GM12878 (cell line): ENCODE measurements at regions not wholly inside any gene's neighbourhood (a gene's known extent, or its start where the extent isn't known, plus 50 kb on each side); places are given as distances from the start of the nearest gene placed in this dataset.

Source experiments
- ATAC-seq: fragments of 200-7000 bp; cut with Tn5 transposase; 3 replicates; pipeline ENCODE4 v1.9.1; 2020; ENCODE audit warnings: mild to moderate bottlenecking, moderate library complexity
- BruUV-seq: library from RNA; stranded (reverse); fragments of 400-500 nt; replicated peaks from 2 replicates; lab custom pipeline; 2021; lab: Mats Ljungman, UMichigan
- CTCF ChIA-PET: fragments of 300-600 bp; sonication (Branson Sonifier 250); formaldehyde crosslinking; extraction: SDS; loops from one replicate; lab custom pipeline; 2021; ENCODE audit warnings: inconsistent platforms; lab: Yijun Ruan, JAX
- POLR2A ChIA-PET: fragments of 350-600 bp; formaldehyde crosslinking; extraction: SDS; loops from one replicate; lab custom pipeline; 2021; ENCODE audit warnings: inconsistent platforms; lab: Charles Lee
- RAD21 ChIA-PET: fragments of 300-600 bp; sonication (Branson Sonifier 250); formaldehyde crosslinking; loops from one replicate; lab custom pipeline; 2023; ENCODE audit warnings: antibody characterized with exemption; ENCODE audit not compliant: unreplicated experiment; lab: Charles Lee
- SMC1A ChIA-PET: fragments of 300-600 bp; sonication (Branson Sonifier 250); formaldehyde crosslinking; loops from one replicate; lab custom pipeline; 2023; ENCODE audit not compliant: unreplicated experiment, uncharacterized antibody; lab: Charles Lee
- DNase-seq: peaks from one replicate; pipeline ENCODE4 v3.0.0-alpha.2; 2011; ENCODE audit warnings: low read depth, low spot score
- FAIRE-seq: peaks from 3 replicates; lab custom pipeline; 2011; peaks lifted over from hg19 to GRCh38; lab: Jason Lieb, UNC
- H2AFZ ChIP-seq: 2 replicates; pipeline ENCODE4 v1.6.0; 2011; ENCODE audit warnings: low read depth, low read length, control low read depth; ENCODE audit not compliant: control insufficient read depth
- H3K27ac ChIP-seq: 2 replicates; pipeline ENCODE4 v1.5.1; 2011; ENCODE audit warnings: control low read depth; ENCODE audit not compliant: control insufficient read depth, insufficient read depth
- H3K27me3 ChIP-seq, 2 experiments: replicated peaks in 1 of 2; 2 replicates each; pipeline versions ENCODE4 v1.6.0 to v1.6.1; 2011; ENCODE audit warnings: low read length in 1 of 2; ENCODE audit not compliant: control insufficient read depth in 2 of 2, insufficient read depth in 2 of 2
- H3K36me3 ChIP-seq, 2 experiments: 2 replicates each; pipeline ENCODE4 v1.5.1; 2011; ENCODE audit warnings: low read length in 1 of 2; ENCODE audit not compliant: control insufficient read depth in 2 of 2, insufficient read depth in 2 of 2
- H3K4me1 ChIP-seq: 2 replicates; pipeline ENCODE4 v1.6.1; 2011; ENCODE audit warnings: mild to moderate bottlenecking, low read length, moderate library complexity, mixed read lengths; ENCODE audit not compliant: control insufficient read depth, insufficient read depth
- H3K4me2 ChIP-seq: 2 replicates; pipeline ENCODE4 v1.6.0; 2011; ENCODE audit warnings: control low read depth; ENCODE audit not compliant: control insufficient read depth, insufficient read depth
- H3K4me3 ChIP-seq: fragments of 200-600 bp; sonication (generic); 2 replicates; pipeline ENCODE4 v1.5.1; 2016
- H3K79me2 ChIP-seq: 2 replicates; pipeline ENCODE4 v1.6.0; 2011; ENCODE audit warnings: low read length; ENCODE audit not compliant: control insufficient read depth, insufficient read depth
- H3K9ac ChIP-seq: 2 replicates; pipeline ENCODE4 v1.8.0; 2011; ENCODE audit warnings: low read length, control low read depth, mixed read lengths; ENCODE audit not compliant: control insufficient read depth, insufficient read depth
- H3K9me3 ChIP-seq: replicated peaks from 3 replicates; pipeline ENCODE4 v1.5.1; 2011; ENCODE audit warnings: mild to moderate bottlenecking, low read length; ENCODE audit not compliant: control insufficient read depth, insufficient read depth
- H4K20me1 ChIP-seq: 2 replicates; pipeline ENCODE4 v1.6.0; 2011; ENCODE audit not compliant: control insufficient read depth, insufficient read depth
- ATF3 ChIP-seq: IDR thresholded peaks from 2 replicates; pipeline ENCODE4 v1.6.1; 2011; ENCODE audit warnings: low read depth, mild to moderate bottlenecking, low read length, moderate library complexity, borderline replicate concordance; ENCODE audit errors: extremely low read depth
- CREM ChIP-seq: IDR thresholded peaks from 2 replicates; pipeline ENCODE4 v1.6.1; 2014; ENCODE audit warnings: antibody characterized with exemption, low read depth
- EP300 ChIP-seq, 2 experiments: fragments of 150-350 bp in 1 of 2; IDR thresholded peaks; 2 replicates each; pipeline ENCODE4 v1.6.1; 2011 to 2012; ENCODE audit warnings: low read depth in 2 of 2, low read length in 2 of 2, borderline replicate concordance in 1 of 2, improper control_type of control experiment in 1 of 2, inconsistent platforms in 1 of 2; ENCODE audit not compliant: control insufficient read depth in 1 of 2
- FOXK2 ChIP-seq: fragments of 450-650 bp; IDR thresholded peaks from 2 replicates; pipeline ENCODE4 v1.6.1; 2017; ENCODE audit warnings: mild to moderate bottlenecking, moderate library complexity
- HDGF ChIP-seq: fragments of 450-650 bp; IDR thresholded peaks from 2 replicates; pipeline ENCODE4 v1.6.1; 2016; ENCODE audit warnings: antibody characterized with exemption
- MXI1 ChIP-seq: fragments of 150-350 bp; IDR thresholded peaks from 2 replicates; pipeline ENCODE4 v1.6.1; 2011; ENCODE audit warnings: low read depth, mild to moderate bottlenecking, inconsistent platforms, low read length, improper control_type of control experiment
- TCF12 ChIP-seq: IDR thresholded peaks from 2 replicates; pipeline ENCODE4 v1.6.1; 2011; ENCODE audit warnings: low read depth, mild to moderate bottlenecking, low read length
- ZBED1 ChIP-seq: IDR thresholded peaks from 2 replicates; pipeline ENCODE4 v1.6.1; 2016; ENCODE audit warnings: borderline replicate concordance
- ZBTB4 ChIP-seq: fragments of 450-650 bp; formaldehyde crosslinking; IDR thresholded peaks from 2 replicates; pipeline ENCODE4 v1.4.0; 2022; ENCODE audit warnings: mild to moderate bottlenecking, moderate library complexity
- ZNF274 ChIP-seq: IDR thresholded peaks from one replicate; pipeline ENCODE4 v1.8.0; 2011; ENCODE audit not compliant: insufficient read length, insufficient read depth
- WGBS: methylation state at CpG from one replicate; pipeline ENCODE4 v1.1.6; 2016; ENCODE audit warnings: low lambda C conversion rate; ENCODE audit not compliant: insufficient replicate concordance, insufficient coverage; ENCODE audit errors: missing lambda C conversion rate; 5-methylcytosine and 5-hydroxymethylcytosine counted together
- in situ Hi-C: fragments of 300-500 bp; cut with MboI; formaldehyde crosslinking; loops from 9 replicates; pipeline ENCODE4 v1.14.3; 2018; ENCODE audit warnings: mixed read lengths
- intact Hi-C: fragments of 100-400 bp; cut with micrococcal nuclease; formaldehyde crosslinking; loops from one replicate; pipeline ENCODE4 v1.14.2; 2022; ENCODE audit not compliant: unreplicated experiment

- Histone ChIP-seq H2AFZ (no peak overlapping the region), H3K27ac (no peak overlapping the region), H3K9ac (no peak overlapping the region), H3K79me2 (no peaks in the 10 kb centered on the region), H3K36me3 (no peaks in the 10 kb centered on the region; a peak in 1 of 4 replicates), H3K27me3 (no peaks in the 10 kb centered on the region; a peak in 2 of 4 replicates), H3K4me3 (no peak overlapping the region), H4K20me1 (no peaks in the 10 kb centered on the region), H3K9me3 (no peaks in the 10 kb centered on the region; the same call in 2 of the 3 replicates), H3K4me1 (no peaks in the 10 kb centered on the region), H3K4me2 (no peak overlapping the region)
- no peak for DNase-seq
- ATAC-seq = no peak
- CTCF ChIA-PET = no interaction called here
- no peak for FAIRE-seq
- POLR2A ChIA-PET = interaction anchor here (0.6 kb wide), 1 partner anchor 187 kb away, joined by 3 read pairs; no protein-coding TSS in a partner anchor
- 64% methylated on average over 5 of the region's 5 CpGs for WGBS
- TF ChIP-seq ATF3 = no peak
- no peak for TF ChIP-seq MXI1
- TF ChIP-seq TCF12 = no peak
- TF ChIP-seq FOXK2 = no peak
- no peak for TF ChIP-seq ZBTB4 (CRISPR knock-in tag)
- TF ChIP-seq EP300 (IDR thresholded peaks at IDR 0.05; ENCODE audit: borderline replicate concordance in 1 of 2, control insufficient read depth in 1 of 2, low read depth in 2 of 2, low read length in 2 of 2) = no peak
- TF ChIP-seq ZBED1 = no peak
- TF ChIP-seq ZNF274 = no peak
- no peak for TF ChIP-seq HDGF
- no peak for TF ChIP-seq CREM
- intact Hi-C loops (no loop called here), in situ Hi-C loops (no loop called here)
- RAD21 ChIA-PET = no interaction called here
- SMC1A ChIA-PET = no interaction called here
- no TSS peak for BruUV-seq
These were observed 172.9 kb downstream of the MAIP1 start for GRCh38 chr2:200128296-200128695.
